ENCODE measurements at regions not wholly inside any gene's neighbourhood (a gene's known extent, or its start where the extent isn't known, plus 50 kb on each side); places are given as distances from the start of the nearest gene placed in this dataset.

DNA sequence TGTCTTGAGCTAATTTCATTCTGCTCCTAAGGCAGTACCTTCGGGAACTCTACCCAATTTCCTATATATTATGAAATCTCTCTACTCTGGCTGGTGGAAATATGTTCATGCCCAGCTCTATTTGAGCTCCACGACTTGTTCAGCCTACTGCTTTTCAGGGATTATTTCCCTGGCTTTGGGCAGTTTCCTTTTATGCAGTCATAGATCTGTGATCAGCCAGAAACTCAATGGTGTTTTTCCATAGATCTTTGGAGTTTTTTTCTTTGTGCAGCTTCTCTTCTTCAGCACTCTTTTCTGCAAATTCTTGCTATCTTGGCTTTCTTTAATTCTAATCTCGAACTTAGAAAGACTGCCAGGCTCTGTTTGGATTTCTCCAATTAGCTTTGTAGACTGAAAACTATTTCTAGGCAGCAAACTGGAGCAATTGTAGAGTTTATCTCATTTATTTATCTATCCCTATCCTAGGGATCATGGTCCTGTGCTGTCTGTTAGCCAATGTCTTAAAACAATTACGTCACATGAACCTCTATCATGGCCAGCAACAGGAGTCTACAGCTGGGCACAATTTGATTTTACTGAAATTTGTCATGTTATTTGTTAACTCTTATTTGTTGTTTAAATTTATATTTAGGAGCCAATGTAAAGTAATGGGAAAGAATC lies 328.4 kb downstream of the BCKDHB start:
- Histone ChIP-seq H3K23me2 (ENCODE audit: low read depth, low read length) (no peaks in the 10 kb centered on the region), H4K20me1 (replicated peaks in 1 of 2; ENCODE audit: control insufficient read depth in 1 of 2, insufficient read depth in 2 of 2, low read length in 2 of 2) (no peaks in the 10 kb centered on the region), H3K36me3 (ENCODE audit: control insufficient read depth in 2 of 4, insufficient read depth in 4 of 4, low read length in 3 of 4) (no peaks in the 10 kb centered on the region), H3K27me3 (replicated peaks in 1 of 4; ENCODE audit: control insufficient read depth in 3 of 4, extremely low read depth in 1 of 4, insufficient read depth in 3 of 4, low read length in 3 of 4) (no peaks in the 10 kb centered on the region), H3K4me2 (ENCODE audit: insufficient read depth in 1 of 2, low read depth in 2 of 2, low read length in 2 of 2) (no peak overlapping the region), H3K4me3 (ENCODE audit: extremely low read depth in 1 of 4, insufficient read depth in 2 of 4, low read depth in 3 of 4, low read length in 4 of 4) (no peak overlapping the region), H4K8ac (ENCODE audit: extremely low read depth, insufficient read depth, low read length) (no peak overlapping the region), H3K4ac (replicated peaks; ENCODE audit: insufficient read length, low read depth, low read length) (no peak overlapping the region), H3K79me1 (ENCODE audit: low read depth, low read length) (no peaks in the 10 kb centered on the region), H2BK15ac (ENCODE audit: low read length) (no peak overlapping the region), H4K5ac (ENCODE audit: insufficient read length, low read depth, low read length) (no peak overlapping the region), H3K56ac (replicated peaks; ENCODE audit: insufficient read length, low read depth, low read length) (no peak overlapping the region), H3K4me1 (replicated peaks in 1 of 4; ENCODE audit: control insufficient read depth in 3 of 4, insufficient read depth in 4 of 4, low read length in 3 of 4) (peaks cover 0 to 5% (median 2%) of the 10 kb centered on the region in 4 experiments; a peak in 3 of 7 replicates), H2BK12ac (ENCODE audit: low read depth, low read length) (no peak overlapping the region), H3K14ac (ENCODE audit: insufficient read length) (no peak overlapping the region), H3K79me2 (ENCODE audit: control insufficient read depth in 1 of 2, insufficient read depth in 2 of 2, low read length in 2 of 2) (no peaks in the 10 kb centered on the region), H3K23ac (ENCODE audit: insufficient read length) (no peak overlapping the region), H3K9me3 (ENCODE audit: insufficient read depth in 2 of 2, low read depth in 1 of 2, low read length in 1 of 2) (no peaks in the 10 kb centered on the region), H3K27ac (ENCODE audit: low read depth, low read length) (no peak overlapping the region), H2AK5ac (ENCODE audit: low read depth, low read length) (no peak overlapping the region), H2AFZ (ENCODE audit: low read length) (no peak overlapping the region), H2BK120ac (replicated peaks; ENCODE audit: low read depth, low read length) (no peak overlapping the region), H2BK5ac (ENCODE audit: low read depth, low read length) (no peak overlapping the region), H2BK20ac (ENCODE audit: low read length) (no peak overlapping the region), H3K9ac (replicated peaks in 1 of 4; ENCODE audit: extremely low read depth in 1 of 4, low read depth in 3 of 4, low read length in 3 of 4) (no peak overlapping the region), H3K18ac (ENCODE audit: extremely low read depth, low read length) (no peak overlapping the region), H4K91ac (replicated peaks; ENCODE audit: insufficient read length, low read length) (no peak overlapping the region)
- CTCF ChIA-PET (ENCODE audit: partially characterized antibody) = interaction anchor here (1.3 kb wide), 1 partner anchor 21 kb away, joined by 3 read pairs; no protein-coding TSS in a partner anchor
- DNase-seq (ENCODE audit: low read depth in 1 of 2, low spot score in 2 of 2) = no peak
- no peak for FAIRE-seq
- POLR2A ChIA-PET (ENCODE audit: partially characterized antibody) = no interaction called here
- 88% methylated on average over 4 of the region's 4 CpGs; no CpG with 5 or more reads in 1 of the 2 experiments for WGBS, 2 experiments (ENCODE audit: extremely low coverage in 1 of 2, insufficient coverage in 1 of 2, insufficient read length in 1 of 2, insufficient replicate concordance in 2 of 2, low coverage in 1 of 2, low lambda C conversion rate in 2 of 2, missing lambda C conversion rate in 1 of 2)
- TF ChIP-seq, protein P1, sequence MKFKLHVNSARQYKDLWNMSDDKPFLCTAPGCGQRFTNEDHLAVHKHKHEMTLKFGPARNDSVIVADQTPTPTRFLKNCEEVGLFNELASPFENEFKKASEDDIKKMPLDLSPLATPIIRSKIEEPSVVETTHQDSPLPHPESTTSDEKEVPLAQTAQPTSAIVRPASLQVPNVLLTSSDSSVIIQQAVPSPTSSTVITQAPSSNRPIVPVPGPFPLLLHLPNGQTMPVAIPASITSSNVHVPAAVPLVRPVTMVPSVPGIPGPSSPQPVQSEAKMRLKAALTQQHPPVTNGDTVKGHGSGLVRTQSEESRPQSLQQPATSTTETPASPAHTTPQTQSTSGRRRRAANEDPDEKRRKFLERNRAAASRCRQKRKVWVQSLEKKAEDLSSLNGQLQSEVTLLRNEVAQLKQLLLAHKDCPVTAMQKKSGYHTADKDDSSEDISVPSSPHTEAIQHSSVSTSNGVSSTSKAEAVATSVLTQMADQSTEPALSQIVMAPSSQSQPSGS (IDR thresholded peaks at IDR 0.05; ENCODE audit: low read length) = no peak
- TF ChIP-seq GTF2F1 (IDR thresholded peaks at IDR 0.05; ENCODE audit: borderline replicate concordance, low read depth, low read length) = no peak
- no peak for TF ChIP-seq CEBPB (IDR thresholded peaks at IDR 0.05; ENCODE audit: low read depth, low read length)
- no peak for TF ChIP-seq FOSL1 (IDR thresholded peaks at IDR 0.05; ENCODE audit: insufficient read depth, low read depth, low read length)
- TF ChIP-seq SIRT6 (IDR thresholded peaks at IDR 0.05; ENCODE audit: low read length) = no peak
- TF ChIP-seq ASH2L (IDR thresholded peaks at IDR 0.05; ENCODE audit: low read length) = no peak
- TF ChIP-seq TAF7 (optimal IDR thresholded peaks at IDR 0.05; ENCODE audit: borderline replicate concordance, low read depth, low read length) = no peak
- TF ChIP-seq, protein P2, sequence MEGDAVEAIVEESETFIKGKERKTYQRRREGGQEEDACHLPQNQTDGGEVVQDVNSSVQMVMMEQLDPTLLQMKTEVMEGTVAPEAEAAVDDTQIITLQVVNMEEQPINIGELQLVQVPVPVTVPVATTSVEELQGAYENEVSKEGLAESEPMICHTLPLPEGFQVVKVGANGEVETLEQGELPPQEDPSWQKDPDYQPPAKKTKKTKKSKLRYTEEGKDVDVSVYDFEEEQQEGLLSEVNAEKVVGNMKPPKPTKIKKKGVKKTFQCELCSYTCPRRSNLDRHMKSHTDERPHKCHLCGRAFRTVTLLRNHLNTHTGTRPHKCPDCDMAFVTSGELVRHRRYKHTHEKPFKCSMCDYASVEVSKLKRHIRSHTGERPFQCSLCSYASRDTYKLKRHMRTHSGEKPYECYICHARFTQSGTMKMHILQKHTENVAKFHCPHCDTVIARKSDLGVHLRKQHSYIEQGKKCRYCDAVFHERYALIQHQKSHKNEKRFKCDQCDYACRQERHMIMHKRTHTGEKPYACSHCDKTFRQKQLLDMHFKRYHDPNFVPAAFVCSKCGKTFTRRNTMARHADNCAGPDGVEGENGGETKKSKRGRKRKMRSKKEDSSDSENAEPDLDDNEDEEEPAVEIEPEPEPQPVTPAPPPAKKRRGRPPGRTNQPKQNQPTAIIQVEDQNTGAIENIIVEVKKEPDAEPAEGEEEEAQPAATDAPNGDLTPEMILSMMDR (IDR thresholded peaks at IDR 0.05; ENCODE audit: control extremely low read depth in 1 of 3, insufficient read depth in 1 of 3, low read depth in 1 of 3, low read length in 3 of 3) = no peak
- TF ChIP-seq RNF2 (IDR thresholded peaks at IDR 0.05; ENCODE audit: borderline replicate concordance, low read depth, low read length, missing control alignments, poor library complexity, severe bottlenecking) = no peak

Measured in H1 (cell line).